LNCAP (cell line): ENCODE measurements at regions not wholly inside any gene's neighbourhood (a gene's known extent, or its start where the extent isn't known, plus 50 kb on each side); places are given as distances from the start of the nearest gene placed in this dataset.

ENCODE experiments used
- CTCF ChIP-seq: fragments of 450-650 bp; IDR thresholded peaks from 2 replicates; pipeline ENCODE4 v1.5.1; 2017; ENCODE audit warnings: mild to moderate bottlenecking

- TF ChIP-seq CTCF = no peak
Measured at GRCh38 chr13:86051134-86052103, 252.2 kb upstream of the SLITRK6 start.

GRCh38 chr13:86038490-86038889 is 239.3 kb upstream of the SLITRK6 start:
- TF ChIP-seq CTCF = no peak

DNA sequence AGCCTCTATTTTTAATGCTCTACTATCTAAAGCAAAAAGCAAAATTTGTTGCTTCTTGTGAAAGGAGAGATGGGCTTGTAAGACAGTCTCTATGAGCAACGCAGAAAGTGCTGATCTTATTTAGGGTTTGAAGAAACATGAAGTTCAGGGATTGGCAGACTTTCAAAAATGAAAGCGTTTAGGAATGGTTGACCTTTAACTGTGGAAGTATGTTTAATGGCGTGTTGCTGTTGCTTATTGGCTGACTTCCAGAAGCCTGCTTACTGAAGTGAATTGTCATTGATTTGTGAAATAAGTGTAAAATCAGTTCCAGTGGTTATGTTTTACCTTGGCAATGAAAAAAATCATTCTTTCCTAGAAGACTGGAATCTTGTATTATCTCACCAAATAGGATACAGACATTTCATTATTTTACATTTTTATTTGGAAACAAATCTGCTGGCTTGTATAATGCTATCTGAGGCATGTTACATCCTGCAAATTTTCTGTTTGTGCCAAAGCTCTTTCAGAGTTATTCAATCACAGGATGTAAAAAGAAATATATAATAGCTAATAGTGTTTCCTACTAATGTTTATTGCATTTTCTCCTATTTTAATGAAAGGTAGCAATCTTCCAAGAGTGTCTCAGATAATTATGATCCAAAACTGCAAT is 221.3 kb upstream of the SLITRK6 start:
- TF ChIP-seq CTCF = no peak

GRCh38 chr13:86006317-86006716 is 207.1 kb upstream of the SLITRK6 start:
- TF ChIP-seq CTCF = no peak

GRCh38 chr13:86003029-86003428 is 203.8 kb upstream of the SLITRK6 start:
- no peak for TF ChIP-seq CTCF

- TF ChIP-seq CTCF = no peak
Measured at GRCh38 chr13:86000546-86000945, 201.3 kb upstream of the SLITRK6 start.

DNA sequence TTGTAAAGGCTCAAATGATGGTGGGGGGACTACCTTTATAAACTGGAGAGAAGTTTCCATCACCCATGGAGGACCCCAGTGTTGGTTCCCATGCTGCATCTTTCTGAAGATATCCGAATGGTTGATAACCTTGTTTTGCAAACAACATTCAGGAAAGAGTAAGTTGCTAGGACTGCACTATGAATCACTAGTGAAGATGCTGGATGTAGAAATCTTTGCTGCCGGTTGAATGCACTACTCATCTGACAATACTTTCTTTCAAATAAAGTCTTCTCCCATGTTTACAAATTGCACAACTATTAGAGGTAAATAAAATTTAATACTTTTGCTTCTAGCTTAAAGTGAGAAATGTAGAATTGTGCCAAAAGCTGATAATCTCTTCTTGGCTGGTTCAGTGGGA is 198.4 kb upstream of the SLITRK6 start:
- no peak for TF ChIP-seq CTCF
